ENCODE measurements at regions not wholly inside any gene's neighbourhood (a gene's known extent, or its start where the extent isn't known, plus 50 kb on each side); places are given as distances from the start of the nearest gene placed in this dataset.

GRCh38 chr6:169096388-169096787 is 157.3 kb downstream of the THBS2 start:
- no peak for TF ChIP-seq SP1 (IDR thresholded peaks at IDR 0.05)
- TF ChIP-seq ZNF384 (IDR thresholded peaks at IDR 0.05): no peak
- no peak for TF ChIP-seq FOXA1 (IDR thresholded peaks at IDR 0.05)
- TF ChIP-seq NFRKB (IDR thresholded peaks at IDR 0.05): no peak
- TF ChIP-seq CTBP1 (IDR thresholded peaks at IDR 0.05; ENCODE audit: borderline replicate concordance): no peak
- TF ChIP-seq FOXK2 (IDR thresholded peaks at IDR 0.05): no peak
- no peak for TF ChIP-seq TARDBP (IDR thresholded peaks at IDR 0.05)
- no peak for TF ChIP-seq BHLHE40 (IDR thresholded peaks at IDR 0.05; ENCODE audit: borderline replicate concordance)
- TF ChIP-seq SUZ12 (IDR thresholded peaks at IDR 0.05): no peak
